GM19240 (cell line): ENCODE measurements at regions not wholly inside any gene's neighbourhood (a gene's known extent, or its start where the extent isn't known, plus 50 kb on each side); places are given as distances from the start of the nearest gene placed in this dataset.
"Not testable (repeated sequence)": the region's sequence is repeated elsewhere in the genome, so short reads cannot be mapped to it uniquely, and the experiment has no call there.

Experiments used
- DNase-seq: peaks from one replicate; pipeline ENCODE4 v3.0.0; 2011; ENCODE audit warnings: low spot score; ENCODE audit not compliant: insufficient read length

DNA sequence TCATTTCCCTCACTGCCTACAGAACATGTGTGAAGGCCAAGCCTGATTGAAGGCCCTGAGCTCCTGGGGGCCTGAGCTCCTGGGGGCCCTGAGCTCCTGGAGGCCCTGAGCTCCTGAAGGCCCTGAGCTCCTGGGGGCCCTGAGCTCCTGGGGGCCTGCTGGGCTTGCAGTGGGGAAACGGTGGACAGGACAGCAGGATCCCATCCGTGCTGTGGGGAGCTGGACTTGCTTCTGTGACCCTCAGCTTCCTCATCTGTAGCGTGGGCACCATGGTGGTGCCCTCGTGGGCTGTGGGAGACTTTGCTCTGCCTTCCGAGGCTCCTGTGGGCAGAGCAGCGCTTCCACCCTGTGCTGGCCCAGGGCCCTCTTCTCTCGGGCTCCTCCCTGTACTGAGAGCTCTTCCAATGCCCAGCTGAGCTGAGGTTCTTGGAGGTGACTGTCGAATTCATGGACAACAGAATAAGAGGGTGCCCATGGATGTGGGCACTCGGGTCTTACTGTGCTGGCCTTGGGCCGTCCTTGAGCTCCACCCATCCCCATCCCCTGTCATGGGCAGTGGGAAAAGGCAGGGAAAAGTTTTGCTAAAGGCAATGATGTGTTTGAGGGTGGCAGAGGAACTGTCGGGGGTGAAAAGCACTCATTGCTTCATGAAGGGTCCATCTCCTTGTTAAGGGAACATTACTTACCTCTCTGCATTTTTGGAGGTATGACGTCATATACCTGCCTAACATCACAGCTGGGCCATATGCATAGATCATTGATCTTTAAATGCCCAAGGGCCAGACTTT lies 786.7 kb downstream of the TBC1D22A start:
- no peak for DNase-seq

DNA sequence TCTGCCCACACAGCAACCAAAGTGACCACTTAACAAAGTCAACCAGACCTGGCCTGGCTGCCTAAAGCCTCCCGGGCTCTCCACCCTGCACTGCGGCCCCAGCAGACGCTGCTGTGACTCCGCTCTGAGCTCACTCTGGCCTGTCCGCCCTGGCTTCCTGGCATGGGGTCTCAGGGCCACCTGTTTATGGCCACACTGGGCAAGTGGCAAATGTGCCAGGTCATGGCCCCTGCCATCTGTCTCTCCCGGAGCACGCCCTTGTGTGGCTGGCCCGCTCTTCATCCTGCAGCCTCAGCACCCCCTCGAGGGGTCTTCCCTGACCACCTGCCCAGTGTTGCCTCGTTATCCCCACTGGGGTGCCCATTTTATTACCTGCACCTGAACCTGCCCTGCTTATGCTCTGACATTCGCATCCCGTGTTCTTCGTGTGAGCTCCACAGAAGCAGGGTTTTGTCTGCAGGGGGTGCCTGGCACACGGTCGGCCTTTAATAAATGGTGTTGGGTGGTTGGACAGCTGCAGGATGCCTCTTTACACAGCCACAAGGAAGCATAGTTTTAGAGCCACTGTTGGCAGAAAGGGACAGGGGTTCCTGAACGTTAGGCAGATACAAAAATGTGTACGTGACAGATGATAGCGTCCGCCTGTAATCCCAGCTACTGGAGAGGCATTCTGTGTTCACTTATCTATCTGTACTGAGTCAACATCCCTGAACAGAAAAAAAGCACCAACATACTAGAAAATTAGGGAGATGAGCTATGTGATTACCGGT lies 785.6 kb downstream of the TBC1D22A start:
- DNase-seq: no peak

DNA sequence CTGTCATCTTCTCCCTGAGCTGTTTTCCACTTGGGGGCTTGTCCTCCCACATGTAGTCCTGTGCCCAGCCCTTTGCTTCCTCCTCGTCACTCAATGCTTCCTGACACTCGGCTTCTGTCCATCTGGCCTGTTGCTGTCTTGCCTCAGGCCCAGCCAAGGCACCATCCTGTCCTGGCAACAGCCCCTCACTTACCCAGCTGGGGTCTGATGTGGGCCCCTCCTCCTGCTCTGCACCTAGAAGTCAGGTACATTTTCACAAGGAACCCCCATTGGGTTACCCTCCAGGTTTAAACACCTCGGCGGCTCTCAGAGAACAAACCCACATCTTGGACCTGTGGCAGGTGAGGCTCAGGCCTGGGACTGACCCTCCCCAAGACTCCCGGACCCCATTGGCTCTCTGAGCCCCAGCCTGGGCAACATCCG lies 784.8 kb downstream of the TBC1D22A start:
- no peak for DNase-seq

DNA sequence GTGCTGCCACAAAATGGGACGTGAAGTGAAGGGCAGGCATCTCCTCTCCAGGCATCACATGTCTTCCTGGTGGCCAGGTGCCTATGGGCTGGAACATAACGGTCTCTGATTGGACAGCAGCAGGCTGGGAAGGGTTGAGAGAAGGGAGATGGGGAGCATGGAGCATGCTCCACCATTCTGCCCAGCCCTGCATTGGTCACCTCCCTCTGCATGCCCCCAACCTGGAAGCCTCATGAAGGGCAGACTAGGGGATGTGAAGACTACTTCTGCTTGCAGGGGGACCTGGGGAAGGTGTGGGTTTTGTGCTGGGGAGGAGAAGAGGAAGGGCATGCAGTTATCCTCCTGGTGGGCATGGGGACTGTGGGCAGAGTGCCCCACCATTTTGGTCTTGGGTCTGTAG lies 782.2 kb downstream of the TBC1D22A start:
- no peak for DNase-seq

DNA sequence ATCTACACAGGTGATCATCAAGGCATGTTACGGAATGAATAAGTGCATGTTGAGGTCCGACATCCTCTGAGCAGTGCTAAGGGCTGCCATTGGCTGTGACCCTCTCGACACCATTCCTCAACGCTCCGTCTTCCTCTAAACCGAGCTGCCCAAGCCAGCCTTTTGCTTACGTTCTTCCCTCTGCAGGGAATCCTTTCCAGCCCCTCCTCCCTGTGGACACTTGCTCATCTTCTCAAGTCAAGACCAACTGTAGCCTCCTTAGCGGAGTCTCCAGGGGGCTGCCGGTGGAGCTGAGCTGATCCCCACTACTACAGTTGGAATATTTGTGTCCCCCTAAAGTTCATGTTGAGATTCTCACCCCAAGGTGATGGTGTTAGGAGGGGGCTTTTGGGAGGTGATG lies 781.0 kb downstream of the TBC1D22A start:
- DNase-seq: no peak

DNA sequence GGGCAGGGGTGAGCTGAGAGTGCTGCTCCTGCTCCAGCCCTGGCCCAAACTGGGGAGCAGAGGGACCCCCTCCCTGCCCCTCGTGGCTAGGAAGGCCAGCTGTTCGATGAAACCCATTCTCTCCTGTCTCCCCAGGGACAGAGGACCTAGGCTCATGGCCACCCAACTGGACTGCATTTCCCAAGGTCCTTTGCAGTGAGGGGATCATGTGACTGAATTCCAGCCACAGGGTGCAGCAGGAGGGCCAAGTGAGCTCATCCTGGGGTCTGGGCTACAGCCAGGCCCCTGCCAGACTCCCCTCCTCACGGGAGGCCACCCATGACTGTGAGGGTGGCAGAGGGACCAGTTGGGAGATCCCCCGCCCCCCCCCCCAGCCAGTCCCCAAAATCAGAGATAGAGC lies 777.6 kb downstream of the TBC1D22A start:
- no peak for DNase-seq

DNA sequence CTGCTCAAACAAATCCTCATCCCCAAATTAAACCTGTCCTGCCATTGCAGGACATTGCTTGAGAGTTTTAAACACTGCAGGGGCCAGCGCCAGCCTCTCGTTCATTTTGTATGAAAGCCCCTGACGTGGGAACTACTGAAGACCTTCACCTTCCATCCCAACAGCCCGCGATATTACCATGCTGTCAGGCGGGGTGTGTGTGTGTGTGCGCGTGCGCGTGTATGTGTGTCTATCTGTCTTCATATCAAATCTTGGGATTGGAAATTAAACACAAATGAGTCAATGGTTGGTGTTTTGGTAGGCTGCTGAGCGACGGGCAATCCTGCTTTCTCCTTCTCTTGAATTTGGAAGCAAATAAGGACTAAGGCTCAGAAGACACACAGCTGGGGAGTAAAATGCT lies 776.9 kb downstream of the TBC1D22A start:
- DNase-seq: no peak

DNA sequence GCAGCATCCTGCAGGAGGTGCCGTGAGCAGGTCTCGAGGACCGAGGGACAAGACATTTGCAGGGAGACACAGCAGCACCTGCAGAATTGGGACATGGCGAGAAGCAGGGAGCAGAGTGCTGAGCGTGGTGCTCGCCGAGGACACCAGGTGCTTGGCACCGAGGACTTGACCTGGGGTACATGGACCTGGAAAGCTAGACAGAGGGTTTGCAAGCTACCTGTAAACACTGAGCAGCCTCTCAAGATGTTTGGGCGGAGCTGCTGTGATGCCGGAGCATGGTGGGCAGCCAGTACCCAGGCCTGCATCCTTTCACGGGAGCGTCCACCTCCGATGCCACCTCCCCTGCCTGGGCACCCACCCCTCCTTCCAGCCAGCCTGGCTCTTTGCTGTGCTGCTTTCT lies 773.2 kb downstream of the TBC1D22A start:
- DNase-seq: no peak

DNA sequence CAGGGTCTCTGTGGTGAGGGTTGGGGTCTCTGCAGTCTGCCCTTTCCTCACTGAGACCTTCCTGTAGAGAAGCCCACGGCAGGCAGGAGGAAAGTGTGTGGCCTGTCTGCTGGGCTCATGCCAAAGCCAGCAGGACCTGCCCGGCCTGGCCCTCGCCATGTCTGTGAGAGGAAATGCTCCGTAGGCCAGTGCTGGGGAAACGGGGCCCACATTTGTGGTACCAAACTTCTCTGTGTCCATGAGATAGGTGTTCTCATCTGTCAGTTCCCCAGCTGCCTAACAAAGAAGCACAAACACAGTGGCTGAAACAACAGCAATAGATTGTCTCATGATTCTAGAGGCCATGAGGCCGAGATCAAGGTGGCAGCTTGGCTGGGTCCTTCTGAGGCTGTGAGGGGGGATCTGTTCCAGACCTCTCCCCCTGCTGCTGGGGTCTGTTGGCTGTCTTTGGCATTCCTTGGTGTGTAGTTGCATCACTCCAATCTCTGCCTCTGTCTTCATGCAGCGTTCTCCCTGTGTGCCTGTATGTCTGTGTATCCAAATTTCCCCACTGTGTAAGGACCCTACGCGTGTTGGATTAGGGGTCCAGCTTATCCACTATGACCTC lies 772.5 kb downstream of the TBC1D22A start:
- DNase-seq: no peak

DNA sequence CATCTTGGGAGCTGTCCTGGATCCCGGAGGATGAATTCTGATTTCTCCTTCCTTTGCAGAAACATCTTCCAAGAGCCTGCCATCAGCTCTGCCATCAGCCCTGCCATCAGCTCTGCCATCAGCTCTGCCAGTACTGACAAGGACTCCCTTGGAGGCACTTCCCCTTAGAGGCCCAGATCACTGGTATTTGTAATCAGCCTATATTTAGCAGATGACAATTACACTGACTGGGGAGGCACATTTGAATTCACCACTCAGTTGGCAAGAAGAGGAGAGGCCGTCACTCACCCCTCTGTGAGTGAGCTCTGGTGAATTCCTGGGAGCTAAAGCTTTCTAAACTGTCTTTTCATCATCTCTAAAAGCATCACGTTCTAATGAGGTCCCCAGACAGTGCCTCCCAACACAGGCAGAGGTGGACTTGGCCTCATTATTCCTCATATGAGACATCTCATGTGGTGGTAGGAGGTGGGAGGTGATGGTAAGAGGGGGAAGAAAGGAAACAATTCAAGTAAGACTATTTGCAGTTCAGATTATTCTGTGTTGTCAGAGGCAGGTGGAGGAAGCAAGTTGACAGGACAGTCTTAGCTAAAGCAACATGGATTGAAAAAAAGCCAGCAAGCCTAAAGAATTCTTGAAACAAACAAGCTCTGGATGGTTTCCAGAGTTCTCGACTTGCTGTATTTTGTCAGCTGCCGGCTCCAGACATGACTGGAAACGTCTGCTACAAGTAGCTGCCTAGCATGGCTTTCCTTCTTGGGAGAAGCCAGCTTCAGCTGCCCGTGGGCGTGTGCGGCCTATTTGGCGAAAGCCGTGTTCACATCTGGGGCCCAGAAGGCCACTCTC lies 771.7 kb downstream of the TBC1D22A start:
- no peak for DNase-seq

DNA sequence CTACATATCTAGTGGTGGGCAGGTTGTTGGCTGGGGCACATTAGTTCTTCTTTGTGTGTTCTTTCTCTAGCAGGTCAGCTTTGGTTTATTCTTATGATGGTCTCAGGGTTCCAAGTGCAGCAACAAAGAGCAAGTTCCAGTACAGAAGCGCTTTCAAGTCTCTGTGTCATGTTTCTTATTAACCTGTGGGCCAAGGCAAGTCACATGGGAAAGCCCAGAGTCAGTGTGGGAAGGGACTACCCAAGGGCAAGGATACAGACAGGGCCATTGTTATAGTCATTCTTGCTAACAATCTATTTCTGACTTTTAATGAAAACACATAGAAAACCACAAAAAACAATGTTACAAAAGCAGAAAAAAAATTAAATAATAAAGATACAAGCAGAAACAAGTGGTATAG lies 754.6 kb downstream of the TBC1D22A start:
- DNase-seq: no peak

DNA sequence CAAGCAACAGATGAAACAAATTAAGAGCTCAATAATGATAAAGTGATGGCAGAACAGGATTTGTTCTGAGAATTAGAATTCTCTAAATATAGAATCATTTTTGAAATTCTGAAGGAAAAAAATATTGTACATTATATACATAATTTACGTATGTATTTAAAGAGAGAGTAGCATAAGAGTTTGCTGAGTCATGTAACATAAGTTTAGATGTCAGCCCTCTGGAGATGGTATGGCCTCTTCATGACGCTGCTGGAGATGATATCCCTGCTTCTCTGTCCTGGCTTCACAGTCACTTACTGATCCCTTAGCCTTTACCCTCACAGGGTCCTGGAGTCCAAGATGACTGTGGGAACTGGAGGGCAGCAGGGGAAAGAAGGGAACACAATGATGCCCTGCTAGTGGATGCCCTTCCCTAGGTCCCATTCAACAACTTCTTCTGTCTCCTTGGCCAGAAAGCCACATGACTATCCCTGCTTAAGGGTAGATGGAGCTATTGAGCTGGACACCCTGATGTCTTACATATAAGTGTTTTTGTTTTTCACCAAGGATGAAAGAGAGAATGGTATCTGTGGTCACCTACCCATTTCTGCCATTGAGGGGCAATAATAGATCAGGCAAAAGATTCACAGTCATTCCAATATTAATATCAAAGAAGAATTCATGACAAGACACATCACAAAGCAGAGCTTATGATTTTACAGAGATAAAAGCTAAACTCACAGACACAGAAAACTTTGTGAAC lies 753.1 kb downstream of the TBC1D22A start:
- DNase-seq: no peak

DNA sequence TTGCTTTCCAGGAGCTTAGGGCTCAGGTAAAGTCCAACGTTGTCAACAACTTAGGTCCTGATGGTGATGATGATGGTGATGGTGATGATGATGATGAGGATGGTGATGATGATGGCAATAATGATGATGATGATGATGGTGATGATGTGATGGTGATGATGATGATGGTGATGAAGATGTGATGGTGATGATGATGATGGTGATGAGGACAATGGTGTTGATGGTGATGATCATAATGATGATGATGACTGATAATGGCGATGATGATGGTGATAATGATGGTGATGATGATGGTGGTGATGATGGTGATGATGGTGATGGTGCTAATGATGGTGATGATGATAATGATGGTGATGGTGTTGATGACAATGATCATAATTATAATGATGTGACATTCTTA lies 750.2 kb downstream of the TBC1D22A start:
- DNase-seq: no peak

DNA sequence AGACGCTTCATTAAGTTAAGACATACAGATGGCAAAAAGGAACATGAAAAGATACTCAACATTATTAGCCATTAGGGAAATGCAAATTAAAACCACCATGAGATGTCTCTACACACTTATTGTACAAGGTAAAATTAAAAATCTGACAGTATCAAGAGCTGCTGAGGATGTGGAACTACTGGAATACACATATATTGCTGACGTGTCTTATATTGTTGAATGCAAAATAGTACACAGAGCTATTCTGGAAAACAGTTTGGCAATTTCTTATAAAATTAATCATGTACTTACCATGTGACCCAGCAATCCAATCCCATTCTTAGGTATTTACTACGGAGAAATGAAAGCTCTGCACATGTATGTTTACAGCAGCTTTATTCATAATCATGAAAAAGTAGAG lies 742.5 kb downstream of the TBC1D22A start:
- DNase-seq: no peak

DNA sequence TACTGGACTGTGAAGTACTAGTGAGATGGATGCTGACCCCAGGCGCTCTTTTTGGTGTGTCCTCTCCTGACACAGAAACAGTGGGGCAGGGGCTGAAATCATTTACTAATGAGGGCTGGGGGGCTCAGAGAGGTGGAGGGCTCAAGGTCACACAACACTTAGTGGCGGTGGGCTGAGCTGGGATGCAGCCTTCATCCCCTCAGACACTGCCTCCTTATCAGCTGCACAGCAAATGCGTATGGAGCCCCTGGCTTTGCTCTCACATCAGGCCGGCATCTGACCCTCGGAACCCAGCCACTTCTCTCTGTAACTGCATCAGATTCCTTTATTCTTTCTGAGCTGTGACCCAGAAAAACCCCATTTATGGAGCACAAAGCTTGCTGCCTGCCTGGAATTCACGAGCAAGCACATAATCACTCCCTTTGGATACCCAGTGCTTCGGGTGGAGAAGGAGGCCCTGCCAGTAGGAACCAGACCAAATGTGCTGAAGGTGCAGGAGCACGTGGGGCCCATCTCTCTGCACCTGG lies 736.6 kb downstream of the TBC1D22A start:
- DNase-seq: no peak

DNA sequence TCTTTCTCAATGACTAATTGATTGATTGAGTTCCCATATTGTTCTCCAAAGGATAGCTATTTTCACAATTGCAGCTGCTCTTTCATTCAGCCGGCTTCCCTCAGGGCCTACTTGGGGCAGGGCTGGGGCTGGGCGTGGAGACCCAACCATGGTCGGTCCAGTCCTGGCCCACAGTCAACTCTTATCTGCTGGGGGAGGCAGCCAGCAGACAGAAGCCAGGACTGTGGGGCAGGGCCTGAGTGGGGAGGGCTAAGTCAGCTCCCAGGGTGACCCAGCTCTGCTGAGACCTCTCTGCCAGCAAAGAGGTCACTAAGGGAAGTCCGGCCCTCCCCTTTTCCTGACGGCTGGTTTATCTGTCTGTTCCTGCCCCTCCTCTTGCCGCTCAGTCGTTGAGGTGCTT lies 735.2 kb downstream of the TBC1D22A start:
- DNase-seq: no peak

DNA sequence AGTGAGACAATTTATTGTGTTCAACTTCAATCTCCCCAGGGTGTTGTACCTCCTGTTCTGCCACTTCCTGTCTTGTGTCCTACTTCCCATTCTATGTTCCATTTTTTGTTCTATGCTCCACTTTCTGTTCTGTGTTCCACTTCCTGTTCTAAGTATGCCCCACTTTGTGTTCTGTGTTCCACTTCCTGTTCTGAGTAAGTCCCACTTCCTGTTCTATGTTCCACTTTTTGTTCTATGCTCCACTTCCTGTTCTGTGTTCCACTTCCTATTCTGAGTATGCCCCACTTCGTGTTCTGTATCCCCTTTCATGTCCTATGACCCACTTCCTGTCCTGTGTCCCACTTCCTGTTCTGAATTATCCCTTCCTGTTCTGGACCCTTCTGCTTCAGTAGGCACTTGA lies 732.7 kb downstream of the TBC1D22A start:
- DNase-seq: no peak

DNA sequence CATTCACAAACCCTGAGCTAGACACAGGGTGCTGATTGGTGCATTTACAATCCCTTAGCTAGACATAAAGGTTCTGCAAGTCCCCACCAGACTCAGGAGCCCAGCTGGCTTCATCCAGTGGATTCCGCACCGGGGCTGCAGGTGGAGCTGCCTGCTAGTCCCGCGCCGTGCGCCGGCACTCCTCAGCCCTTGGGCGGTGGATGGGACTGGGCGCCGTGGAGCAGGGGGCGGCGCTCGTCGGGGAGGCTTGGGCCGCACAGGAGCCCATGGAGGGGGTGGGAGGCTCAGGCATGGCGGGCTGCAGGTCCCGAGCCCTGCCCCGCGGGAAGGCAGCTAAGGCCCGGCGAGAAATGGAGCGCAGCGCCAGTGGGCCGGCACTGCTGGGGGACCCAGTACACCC lies 725.7 kb downstream of the TBC1D22A start:
- DNase-seq: not testable (repeated sequence)

DNA sequence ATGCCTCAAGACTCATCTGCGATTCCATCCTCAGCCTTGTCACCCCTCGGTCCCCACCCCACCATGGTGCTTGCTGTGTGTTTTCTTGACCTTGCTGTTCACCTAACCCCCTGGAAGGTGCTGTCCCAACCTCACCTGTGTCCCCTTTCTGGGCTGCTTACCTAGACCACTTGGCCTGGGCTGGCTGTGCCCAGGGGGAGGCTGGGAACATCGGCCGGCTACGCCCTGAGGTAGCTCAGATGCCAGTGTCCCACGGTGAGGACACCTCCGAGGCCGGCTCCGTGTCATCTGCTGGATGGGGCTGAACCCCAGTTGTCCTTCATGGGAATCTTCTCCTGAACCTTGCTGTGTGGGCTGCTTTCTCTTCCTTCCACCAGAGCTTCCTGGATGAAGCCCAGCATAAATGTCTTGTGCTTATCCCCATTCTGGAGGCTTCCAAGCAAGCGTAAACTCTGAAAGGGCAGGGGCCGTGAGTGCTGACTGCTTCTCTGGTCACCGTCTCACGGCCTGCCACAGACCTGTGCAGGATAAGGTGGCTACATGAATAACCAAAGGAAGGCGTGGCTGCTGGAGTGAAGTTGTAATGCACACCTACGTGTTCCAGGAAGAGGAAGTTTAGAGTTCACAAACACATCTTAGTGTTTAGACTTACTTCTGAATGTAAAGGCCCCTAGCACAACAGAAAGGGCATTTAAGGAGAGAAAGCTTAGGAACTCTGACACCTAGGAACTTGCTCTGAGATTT lies 724.3 kb downstream of the TBC1D22A start:
- DNase-seq: no peak
